Stimulated activated CD4-positive, alpha-beta T cell treated with anti-CD3 and anti-CD28 coated beads, TNF-alpha, amount 100 ng/mL, for 4 hours (primary cell): ENCODE measurements at regions not wholly inside any gene's neighbourhood (a gene's known extent, or its start where the extent isn't known, plus 50 kb on each side); places are given as distances from the start of the nearest gene placed in this dataset.

Source experiments
- DNase-seq, 3 experiments: peaks; one replicate each; pipeline ENCODE4 v3.0.0-alpha.2; 2020; ENCODE audit warnings: low read depth in 3 of 3

DNA sequence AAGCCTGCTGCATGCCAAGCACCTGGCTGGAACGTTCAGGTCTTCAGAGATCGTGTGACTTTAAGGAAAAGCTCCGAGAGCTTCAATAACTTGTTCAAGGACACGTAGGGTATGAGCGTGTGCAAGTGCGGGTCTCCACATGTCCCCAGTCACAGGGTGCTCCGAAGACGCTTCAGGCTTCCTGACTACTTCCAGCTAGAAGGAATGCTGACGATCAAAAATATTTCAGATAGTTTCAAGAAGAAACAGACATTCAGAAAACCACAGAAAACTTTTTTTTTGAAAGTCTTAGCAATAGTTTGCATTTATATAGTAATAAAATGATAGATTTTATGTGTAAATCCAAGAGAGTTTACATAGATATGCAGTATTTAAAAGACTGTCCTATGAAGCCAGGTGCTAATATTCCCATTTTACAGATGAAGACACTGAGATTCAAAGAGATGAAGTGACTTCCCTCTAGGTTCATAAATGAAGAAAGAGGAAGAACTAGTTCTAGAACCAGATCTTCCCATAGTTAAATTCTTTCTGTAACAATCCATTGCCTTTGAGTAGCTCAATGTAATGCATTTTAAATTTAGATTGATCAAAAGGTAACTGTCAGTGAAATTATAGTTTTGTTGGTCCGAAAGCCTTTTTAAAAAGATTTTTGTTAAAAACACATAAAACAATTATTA is 247.6 kb downstream of the MYLK4 start:
- no peak for DNase-seq

DNA sequence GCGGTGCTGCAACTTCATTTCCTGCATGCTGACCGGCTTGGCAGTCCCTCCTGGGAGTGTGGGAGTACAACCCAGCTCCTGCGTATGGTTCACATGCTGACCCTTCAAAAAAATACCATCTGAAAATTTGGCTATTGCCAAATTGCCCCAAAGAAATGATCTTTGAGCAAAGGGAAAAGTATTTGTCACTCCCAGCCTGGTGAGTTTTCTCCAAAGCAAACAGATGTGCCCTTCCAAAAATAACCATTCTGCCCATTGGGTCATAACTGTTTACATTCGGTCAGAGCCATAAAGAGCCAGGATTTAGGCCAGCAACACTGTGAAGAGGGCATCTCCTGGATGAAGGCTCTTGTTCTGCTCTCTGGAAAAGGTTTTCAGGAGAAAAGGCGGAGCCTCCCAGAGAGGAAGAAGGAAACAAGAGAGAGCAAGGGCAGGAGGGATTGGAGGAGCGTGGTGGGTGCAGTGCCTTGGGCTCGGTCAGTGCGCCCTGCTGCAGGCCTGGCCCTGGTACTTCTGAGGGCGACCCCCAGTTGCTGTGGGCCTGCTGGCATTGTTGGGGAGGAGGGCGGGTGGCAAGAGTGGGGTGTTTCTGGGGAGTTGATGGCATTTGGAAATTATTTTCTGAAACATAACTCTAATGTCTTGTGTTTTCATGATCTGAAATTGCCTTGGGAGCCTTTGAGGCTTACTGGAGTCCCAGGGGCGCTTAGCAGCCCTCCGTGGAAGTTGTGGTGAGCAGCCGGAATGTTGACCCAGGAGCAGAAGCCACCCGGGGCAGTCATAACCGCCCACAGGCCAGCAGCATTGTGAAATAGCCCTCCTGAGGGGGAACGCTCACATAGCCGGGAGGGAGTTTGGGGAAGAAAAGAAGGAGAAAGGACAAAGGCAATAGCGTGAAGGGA is 248.4 kb downstream of the MYLK4 start:
- no peak for DNase-seq

DNA sequence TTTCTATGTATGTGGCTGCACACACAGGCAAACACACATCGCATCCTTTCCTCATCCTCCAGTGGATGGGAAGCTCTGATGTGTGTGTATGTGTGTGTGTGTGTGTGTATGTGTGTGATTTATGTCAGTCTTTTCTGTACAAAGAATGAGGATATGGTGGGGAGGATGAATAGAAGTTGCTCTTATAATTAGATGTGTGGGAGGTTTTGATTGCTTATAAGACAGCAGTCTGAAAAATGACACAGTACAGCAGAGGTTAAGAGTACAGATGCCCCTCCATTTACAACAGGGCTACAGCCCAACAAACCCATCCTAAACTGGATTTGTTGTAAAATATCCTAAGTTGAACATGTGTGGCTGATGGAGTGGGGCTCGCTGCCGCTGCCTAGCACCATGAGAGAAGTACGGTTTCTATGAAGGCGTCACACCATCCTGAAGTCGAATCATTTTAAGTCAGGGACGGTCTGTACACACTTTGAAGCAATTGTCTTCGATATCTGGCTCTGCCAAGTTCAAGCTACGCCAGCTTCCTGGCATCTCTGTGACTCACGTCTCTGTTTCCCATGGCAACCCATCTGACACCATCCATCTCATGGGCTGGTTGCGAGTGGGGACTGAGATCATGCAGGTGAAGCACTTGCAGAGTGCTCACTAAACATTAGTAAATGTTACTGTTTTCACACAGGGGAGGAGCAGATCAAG is 252.6 kb downstream of the MYLK4 start:
- no peak for DNase-seq

DNA sequence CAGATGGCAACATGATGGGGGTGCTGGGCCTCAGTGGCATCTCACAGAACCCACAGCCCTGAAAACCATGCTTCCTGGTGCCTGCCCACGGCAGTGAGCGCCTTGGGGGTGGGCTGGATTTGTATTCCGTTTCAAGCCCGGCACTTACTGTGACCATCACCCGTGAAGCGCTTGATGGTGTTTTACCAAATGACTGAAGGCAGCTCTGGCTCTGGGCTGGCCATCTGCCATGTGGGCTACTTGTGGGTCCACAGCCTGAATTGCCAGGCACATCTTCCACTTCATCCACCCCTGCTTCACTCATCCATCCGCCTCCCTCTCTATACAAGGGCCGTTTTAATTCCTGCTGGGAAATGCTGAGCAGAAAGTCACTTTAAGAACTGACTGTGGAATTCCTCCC is 250.9 kb upstream of the GMDS start:
- DNase-seq: no peak

DNA sequence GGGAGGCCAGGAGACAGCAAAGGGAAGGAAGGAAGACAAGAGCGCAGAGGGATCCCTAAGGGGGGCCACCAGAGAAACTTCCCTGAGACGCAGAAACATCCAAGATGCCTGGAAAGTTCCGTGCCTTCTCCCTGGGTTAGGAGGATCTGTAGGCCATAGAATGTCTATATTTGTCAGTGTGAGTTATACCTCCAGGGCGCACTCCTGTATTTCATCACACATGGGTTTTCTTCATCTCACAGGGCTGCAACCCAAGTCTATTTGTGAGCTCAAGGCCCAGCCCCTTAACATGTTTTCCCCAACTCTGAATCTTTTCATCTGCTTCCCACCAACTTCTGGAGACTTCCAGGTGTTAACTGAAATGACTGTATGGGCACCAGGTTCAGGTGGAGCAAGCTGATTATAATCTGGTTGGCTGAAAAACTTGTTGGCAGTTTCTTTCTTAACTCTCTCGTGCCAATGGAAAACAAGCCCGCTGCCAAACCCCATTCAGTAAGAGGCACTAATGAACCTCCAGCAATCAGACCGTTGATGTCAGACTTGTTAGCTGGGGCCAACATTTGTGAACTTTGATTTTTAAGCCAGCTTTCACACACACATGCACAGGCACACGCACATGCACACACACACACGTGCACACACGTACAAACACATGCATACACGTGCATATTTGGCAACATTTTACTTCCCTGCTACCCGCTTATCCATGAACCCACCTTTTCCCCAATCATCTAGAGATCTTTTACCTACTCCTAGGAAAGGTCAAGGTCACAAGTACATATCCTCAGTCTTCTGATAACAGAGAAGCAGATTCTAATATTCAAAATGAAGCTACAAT is 247.5 kb upstream of the GMDS start:
- no peak for DNase-seq

DNA sequence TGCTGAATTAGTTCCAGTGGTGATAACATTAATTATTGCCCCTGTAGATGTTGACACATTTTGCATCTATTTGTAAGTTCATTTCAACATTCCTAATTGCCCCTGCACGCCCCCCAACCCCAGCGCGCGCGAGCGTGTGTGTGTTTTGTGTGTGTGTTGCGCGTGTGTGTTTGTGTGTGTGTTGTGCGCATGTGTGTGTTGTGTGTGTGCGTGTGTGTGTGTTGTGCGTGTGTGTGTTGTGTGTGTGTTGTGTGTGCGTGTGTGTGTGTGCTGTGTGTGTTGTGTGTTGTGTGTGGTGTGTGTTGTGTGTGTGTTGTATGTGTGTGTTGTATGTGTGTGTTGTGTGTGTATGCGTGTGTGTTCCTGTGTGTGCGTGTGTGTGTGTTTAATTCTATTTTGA is 245.7 kb upstream of the GMDS start:
- DNase-seq: no peak

DNA sequence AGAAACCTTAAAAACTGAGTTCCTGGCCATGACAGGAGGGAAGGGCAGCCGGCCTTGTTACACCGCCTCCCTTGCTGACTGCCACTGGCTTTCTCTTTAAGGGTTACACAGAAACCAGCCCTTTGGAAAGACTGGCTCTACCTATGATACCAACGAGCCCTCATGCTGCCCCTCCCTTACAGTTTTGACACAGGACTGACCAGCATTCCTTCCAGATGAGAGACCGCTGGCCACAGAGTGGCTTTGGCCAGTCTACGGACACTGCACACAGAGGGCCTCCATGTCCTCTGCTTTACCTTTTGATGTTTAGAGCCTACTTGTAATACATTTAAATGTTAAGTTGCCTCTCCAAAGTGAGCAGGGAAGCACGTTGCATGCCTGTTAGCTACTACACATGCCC is 243.2 kb upstream of the GMDS start:
- DNase-seq: no peak

DNA sequence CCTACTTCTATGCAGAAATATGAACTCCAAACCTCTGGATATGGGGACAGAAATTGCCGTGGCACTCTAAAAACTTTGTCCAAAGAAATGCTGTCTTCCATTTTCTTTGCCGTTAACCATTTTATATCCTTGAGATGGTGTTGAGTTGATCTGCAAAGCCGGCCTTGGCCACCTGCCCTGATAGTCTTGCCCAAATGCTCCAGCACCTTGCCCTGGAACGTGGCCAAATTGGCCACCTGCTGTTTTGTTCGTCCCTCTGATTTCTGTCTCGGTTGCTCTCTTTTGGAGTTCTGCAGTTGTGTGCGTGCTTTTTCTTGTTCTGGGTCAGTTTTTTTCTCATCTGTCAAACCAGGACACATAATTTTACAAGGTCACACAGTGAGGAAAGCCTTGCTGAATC is 239.7 kb upstream of the GMDS start:
- no peak for DNase-seq

DNA sequence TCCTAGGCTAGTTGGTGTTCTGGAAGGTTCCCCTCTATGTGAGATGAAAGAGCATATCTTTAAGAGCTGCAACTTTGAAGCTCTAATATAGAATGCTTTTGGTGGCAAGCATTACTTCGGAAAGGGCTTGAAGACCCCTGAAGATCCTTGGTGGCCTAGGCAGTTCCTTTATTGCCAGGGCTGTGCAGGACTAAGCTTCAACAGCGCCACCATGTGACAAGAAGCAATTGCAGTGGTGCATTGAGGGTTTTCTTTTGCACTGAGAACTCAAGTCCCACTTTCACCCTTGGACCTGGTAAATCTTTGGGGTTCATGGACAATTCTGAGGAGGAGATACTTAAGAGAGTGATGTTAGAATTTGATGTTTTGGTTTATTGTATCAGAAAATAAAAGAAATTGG is 237.4 kb upstream of the GMDS start:
- DNase-seq: no peak

DNA sequence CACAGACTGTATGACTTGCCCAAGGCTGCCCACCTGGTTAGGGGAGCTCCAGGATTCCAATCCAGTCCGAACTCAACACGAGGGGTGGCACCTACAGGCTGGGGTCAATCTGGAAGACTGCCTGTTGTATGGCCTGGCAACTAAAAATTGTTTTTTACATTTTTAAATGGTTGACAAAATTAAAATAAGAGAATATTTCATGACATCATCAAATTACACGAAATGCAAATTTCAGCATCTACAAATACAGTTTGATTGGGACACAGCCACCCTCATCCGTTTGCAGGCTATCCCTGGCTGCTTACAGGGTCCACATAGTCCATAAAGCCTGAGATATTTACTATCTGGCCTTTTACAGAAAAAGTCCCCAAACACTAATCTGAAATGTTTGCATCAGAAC is 235.9 kb upstream of the GMDS start:
- no peak for DNase-seq

DNA sequence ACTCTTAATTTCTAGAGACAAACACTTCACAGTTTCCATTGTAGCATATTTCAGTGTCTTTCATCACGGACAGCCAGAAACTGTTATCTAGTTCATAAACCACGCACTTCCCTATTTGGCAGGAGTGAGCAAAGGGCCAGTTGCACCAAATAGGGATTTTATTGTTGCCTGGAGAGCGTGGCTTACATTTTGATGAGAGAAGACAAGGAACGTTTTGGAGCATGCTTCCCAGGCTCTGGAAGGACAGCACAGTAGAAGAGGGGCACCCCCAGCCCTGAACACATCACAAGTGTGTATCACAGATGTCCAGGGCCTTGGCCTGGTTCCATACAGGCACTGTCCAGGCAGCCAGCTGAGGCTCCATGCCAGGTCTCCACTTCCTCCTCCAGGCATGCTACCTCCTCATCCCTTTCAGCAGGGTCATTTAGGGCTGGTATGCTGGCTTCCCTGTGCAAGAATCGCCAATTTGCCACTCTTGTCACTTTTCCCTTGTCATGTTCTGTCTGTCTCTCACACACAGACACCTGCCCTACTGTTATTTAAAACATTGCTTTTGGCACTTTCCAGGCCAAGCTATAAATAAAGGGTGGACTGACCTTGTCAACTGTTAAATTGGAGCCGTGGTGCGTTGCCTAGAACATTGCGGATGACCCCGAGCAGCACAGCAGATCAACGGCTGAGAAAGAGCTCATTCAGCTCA is 235.0 kb upstream of the GMDS start:
- no peak for DNase-seq

DNA sequence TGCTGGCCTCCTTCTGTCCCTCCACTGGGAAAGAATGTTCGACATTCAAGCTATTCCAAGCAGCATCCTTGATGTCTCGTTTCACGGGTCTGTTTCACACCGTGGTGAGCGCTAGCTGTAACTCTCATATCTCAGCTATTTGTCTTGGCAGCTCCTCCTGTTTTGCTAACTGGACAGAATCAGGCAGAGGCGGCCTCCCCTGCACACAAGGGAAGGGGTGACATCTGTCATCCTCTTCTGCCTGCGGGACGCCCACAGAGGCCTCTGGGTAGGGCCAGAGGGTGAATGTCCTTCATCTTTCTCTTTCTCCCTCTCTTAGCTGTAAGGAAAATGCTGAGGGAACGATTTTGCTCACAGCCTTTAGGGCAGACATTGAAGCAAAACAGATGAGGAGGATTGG is 232.8 kb upstream of the GMDS start:
- DNase-seq: no peak

DNA sequence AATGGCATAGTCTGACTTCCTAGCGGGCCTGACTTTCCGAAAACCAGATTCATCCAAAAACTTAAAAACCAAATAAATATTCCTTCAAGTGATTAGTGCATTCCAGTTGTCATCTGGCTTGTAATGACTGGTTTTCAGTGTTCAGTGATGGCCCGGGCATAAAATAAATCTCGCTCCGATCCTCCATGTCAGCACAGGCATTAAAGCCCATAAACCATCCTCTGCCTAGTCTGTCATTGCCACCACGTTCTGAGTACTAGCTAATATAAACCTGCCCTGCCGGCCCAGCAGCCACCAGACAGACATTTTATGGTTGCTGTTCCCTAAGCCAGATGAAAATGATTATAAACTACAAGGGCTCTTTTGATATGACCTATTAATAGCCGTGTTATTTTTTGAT is 232.3 kb upstream of the GMDS start:
- no peak for DNase-seq

DNA sequence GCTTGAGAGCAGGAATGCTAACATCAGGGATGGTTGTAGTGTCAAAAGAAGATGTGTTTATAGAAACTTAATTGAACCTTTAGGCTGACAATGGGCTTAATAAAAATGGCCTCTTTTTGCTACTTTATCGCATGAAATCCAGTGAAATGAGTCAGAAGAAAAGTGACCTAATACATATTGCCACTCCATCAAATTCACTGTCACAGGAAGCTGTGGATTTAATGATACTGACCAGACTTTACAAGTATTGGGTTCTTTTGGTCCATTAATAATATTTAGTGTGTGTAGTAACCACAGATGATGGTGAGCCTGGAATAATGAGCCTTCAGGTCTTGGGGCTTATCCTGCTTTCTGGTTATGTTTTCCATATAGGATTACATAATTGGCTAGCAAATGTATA is 231.8 kb upstream of the GMDS start:
- no peak for DNase-seq

DNA sequence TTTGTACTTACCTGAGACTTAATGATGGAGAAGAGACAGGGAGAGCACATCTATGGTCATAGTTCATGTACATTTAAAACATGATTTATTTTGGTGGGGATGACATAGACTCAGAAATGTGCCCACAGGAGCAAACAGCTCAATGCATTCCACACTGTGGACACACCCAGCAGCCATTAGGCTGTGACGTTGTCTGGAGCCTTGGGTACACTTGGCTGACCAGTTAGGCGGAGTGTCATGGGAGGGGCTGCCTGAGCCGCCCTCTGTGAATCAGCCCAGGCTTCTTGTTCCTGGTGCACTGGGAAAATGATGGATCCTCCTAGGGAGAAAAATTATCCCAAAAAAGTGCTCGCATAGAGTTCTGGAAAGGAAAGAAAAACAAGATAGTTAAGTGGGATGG is 231.0 kb upstream of the GMDS start:
- no peak for DNase-seq

DNA sequence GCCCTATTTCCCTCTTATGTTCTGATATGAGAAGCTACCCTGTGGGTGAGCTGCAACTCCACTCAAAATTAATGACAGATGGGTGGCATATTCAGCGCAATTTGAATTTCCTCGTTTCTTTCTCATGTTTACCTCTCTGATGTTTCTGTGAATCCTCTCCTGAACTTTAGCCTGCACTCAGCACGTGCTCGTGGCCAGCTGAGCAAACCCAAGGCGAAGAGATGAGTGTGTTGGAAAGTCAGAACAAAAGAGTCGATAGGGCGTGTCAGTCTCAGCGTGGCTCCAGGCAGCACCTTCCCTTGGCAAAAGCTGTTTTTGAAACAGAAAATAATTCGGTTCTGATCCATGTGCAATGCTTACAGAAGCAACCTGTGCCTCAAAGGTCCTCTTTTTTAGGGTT is 226.1 kb upstream of the GMDS start:
- DNase-seq: no peak

DNA sequence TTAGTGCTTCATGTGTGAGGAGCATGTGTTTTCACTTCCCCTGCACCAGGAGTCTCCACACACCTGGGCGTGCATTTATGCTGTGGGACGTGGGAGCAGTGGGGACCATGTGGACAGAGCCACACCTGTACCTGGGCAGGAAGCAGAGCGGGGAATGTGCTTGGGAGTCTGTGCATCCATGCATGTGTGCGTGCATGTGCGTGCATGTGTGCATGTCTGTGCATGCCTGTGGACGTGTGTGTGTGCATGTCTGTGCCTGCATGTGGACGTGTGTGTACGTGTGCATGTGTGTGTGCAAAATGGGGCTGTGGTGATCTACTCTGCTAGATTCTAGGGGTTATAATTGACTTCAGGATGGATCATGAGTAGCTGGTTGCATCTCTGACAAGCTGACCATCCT is 224.0 kb upstream of the GMDS start:
- no peak for DNase-seq

DNA sequence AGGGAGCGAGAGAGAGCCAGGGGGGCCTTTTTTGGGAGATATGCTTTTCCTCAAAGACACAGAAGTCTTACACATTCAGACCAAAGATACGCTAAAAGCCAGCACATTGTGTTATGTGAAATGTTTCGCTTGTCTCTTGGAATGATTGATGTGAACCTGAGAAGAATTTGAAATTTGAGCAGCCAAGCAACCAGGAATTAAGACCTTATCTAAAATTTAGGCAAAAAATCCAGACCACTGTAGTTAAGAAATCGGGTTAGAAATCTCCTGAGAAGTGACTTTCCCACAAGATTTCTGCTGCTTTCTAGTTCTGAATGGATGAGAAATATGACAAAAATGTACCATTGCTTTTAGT is 223.2 kb upstream of the GMDS start:
- DNase-seq: no peak

DNA sequence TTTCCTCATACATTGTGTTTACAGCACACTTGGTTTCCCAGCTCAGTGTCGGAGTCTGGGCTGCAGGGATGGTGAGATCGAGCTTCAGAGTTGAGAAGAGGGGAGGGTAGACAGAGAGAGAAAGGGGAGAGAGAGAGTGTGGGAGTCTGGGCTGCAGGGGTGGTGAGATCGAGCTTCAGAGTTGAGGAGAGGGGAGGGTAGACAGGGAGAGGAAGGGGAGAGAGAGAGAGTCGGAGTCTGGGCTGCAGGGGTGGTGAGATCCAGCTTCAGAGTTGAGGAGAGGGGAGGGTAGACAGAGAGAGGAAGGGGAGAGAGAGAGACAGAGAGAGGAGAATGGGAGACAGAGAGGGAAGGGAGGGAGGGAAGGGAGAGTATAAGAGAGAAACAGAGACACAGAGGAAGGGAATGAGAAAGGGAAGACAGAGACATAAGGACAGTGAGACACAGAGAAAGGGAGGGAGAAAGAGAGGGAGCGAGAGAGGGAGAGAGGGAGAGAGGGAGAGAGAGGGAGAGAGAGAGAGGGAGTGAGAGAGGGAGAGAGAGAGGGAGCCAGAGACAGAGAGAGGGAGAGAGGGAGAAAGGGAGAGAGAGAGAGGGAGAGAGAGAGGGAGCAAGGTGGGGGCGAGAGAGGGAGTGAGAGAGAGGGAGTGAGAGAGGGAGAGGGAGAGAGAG is 222.7 kb upstream of the GMDS start:
- no peak for DNase-seq

DNA sequence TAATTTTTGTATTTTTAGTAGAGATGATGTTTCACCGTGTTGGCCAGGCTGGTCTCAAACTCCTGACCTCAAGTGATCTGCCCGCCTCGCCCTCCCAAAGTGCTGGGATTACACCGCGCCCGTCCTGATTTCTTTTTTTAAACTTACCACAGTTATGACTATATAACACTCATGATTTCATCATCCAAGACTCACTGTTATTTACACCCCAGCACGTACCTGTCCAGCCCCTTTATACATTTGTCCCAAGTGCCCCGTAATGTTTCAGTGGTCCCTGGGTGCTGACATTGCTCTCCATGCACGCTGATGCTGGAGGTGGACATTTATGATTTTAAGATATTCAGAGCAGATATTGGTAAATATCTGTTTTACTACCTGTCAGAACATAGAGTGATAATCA is 219.9 kb upstream of the GMDS start:
- no peak for DNase-seq

DNA sequence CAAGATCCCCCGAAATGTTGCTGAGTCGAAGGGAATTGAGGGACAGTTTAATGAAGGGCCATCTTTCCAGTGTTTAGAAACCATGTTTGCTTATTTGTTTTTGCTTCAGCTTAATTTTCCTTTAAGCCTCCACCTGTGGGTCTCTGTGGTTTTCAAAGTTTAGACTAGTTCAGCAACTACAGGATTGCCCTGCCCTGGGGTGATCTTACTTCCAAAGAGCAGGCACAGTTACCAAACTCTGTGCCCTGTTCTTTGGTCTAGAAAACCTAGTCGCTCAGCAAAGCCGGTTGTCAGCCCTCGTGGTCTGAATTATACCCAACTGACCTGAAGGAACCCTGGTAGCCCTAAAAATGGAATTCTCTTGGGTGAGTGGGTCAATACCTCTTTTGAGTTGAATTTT is 219.2 kb upstream of the GMDS start:
- DNase-seq: no peak
